NCI-H2227 (cell line): ENCODE measurements at regions not wholly inside any gene's neighbourhood (a gene's known extent, or its start where the extent isn't known, plus 50 kb on each side); places are given as distances from the start of the nearest gene placed in this dataset.
"Not testable (repeated sequence)": the region's sequence is repeated elsewhere in the genome, so short reads cannot be mapped to it uniquely, and the experiment has no call there.

ENCODE experiments used
- DNase-seq: peaks from one replicate; lab custom pipeline; 2025; ENCODE audit not compliant: unreplicated experiment; lab: John Stamatoyannopoulos, UW

- no peak for DNase-seq
Measured at GRCh38 chr5:136749016-136749415, 383.7 kb upstream of the TRPC7 start.

GRCh38 chr5:136743052-136743451, 377.7 kb upstream of the TRPC7 start:
- no peak for DNase-seq

DNA sequence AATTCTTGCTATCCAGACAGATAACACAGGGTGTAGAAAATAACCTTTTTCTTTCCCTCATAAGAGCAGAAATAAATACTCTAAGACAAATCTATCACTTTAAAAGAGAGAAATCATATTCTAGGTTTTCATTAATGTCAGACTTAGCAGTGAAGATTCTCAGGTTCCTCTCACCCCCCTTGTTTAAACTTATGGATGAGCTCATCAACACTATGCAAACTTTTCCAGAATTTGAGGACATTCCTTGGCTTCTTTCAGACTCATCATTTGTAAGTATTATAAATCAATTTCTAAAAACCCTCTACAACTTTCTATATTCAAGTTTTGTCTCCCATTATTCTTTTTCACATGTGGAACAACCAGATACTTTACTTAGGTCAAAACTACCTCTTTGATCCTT, 374.9 kb upstream of the TRPC7 start:
- no peak for DNase-seq

- not testable (repeated sequence) for DNase-seq
Measured at GRCh38 chr5:136739271-136739670, 373.9 kb upstream of the TRPC7 start.

GRCh38 chr5:136738829-136739228, 373.5 kb upstream of the TRPC7 start:
- no peak for DNase-seq

- DNase-seq = no peak
Measured at GRCh38 chr5:136736021-136736420, 370.7 kb upstream of the TRPC7 start.

DNA sequence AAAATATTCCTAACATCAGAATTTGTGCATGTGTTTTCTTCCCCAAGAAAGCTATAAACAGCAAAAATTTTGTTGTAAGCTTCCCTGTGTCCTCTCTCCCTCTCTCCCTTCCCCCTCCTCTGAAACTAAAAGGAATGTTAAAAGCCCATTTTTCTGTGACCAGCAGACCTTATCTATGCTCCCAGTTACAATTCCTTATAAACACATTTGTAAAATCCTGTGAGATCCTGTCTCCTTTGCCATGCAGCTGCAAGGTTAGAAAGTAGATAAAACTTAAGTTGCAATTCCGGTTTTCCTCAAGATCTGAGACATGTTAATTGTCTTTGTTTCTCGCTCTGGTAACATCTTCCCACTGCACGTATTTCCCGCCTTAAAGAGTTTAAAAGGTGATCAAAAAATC, 370.3 kb upstream of the TRPC7 start:
- DNase-seq = not testable (repeated sequence)

GRCh38 chr5:136734628-136735027, 369.3 kb upstream of the TRPC7 start:
- DNase-seq = no peak

GRCh38 chr5:136732751-136733150, 367.4 kb upstream of the TRPC7 start:
- DNase-seq = no peak

- DNase-seq = peak; percentile 75
Measured at GRCh38 chr5:136731241-136731900, 366.0 kb upstream of the TRPC7 start.

DNA sequence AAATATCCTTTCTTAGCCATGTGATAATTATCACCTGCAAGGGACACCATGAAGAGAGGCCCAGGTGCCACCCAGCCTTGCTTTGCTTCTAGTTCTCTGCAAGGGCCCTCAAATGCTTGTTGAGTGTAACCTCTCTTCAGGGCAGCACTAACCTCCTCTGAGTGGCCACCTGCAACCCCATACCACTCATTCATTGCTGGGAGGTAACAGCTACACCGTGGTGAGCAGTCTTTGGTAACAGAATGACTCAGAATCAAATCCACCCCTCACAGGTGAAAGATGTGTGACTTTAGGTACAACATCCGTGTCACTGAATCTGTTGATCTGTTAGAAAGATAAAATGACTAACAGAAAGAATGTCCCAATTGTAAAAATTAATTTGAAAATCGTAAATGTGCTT, 365.1 kb upstream of the TRPC7 start:
- DNase-seq = peak; percentile 44

- peak; percentile 52 for DNase-seq
Measured at GRCh38 chr5:136729901-136730355, 364.6 kb upstream of the TRPC7 start.

- no peak for DNase-seq
Measured at GRCh38 chr5:136726506-136726905, 361.2 kb upstream of the TRPC7 start.

- DNase-seq = no peak
Measured at GRCh38 chr5:136724161-136724560, 358.8 kb upstream of the TRPC7 start.

DNA sequence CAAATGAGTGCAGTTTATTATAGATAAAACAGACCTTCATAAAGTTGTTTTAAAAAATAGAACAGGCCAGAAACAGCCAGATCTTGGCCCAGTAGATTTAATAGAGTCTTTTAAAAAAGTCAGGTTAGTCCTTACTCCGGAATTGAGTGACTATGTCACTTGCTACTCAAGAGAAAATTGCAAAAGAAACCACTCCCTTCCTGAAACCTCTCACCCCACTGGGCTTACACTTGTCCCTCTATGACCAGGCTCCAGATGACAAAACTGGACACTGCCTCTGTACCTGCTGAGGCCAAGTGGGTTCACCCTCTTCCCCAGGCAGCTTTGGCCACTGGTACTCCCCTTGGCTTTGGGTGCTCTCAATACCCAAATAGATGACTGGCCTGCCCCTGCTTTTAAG, 357.2 kb upstream of the TRPC7 start:
- no peak for DNase-seq

- DNase-seq = no peak
Measured at GRCh38 chr5:136722086-136722485, 356.7 kb upstream of the TRPC7 start.

GRCh38 chr5:136720674-136721073, 355.3 kb upstream of the TRPC7 start:
- no peak for DNase-seq

GRCh38 chr5:136717917-136718316, 352.6 kb upstream of the TRPC7 start:
- no peak for DNase-seq

DNA sequence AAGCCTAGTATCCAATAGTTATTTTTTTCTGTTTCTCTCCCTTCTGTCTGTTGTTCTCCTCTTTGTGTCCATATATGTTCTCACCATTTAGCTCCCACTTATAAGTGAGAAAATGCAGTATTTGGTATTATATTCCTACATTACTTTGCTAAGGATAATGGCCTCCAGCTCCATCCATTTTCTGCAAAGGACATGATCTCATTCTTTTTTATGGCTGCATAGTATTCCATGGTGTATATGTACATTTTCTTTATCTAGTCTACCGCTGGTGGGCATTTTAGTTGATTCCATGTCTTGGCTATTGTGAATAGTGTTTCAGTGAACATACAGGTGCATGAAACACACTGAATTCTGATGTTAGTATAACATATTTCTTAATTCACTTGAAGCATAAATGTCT, 348.9 kb upstream of the TRPC7 start:
- DNase-seq = no peak

GRCh38 chr5:136712628-136713027, 347.3 kb upstream of the TRPC7 start:
- DNase-seq = no peak

DNA sequence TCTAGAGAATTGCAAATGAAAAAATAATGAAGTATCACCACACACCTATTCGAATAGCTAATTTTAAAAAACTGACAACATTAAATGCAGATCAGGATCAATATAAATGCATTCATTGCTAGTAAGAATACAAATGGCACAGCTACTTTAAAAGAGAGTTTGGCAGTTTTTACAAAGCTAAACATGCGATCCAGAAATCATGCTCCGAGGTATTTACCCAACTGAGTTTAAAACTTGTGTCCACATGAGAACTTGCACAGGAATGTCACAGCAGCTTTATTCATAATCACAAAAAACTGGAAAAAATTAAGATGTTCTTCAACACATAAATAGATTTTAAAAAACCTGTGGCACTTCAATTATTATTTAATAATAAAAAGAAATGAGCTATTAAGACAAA, 345.5 kb upstream of the TRPC7 start:
- no peak for DNase-seq

- no peak for DNase-seq
Measured at GRCh38 chr5:136703706-136704105, 338.4 kb upstream of the TRPC7 start.

- DNase-seq = no peak
Measured at GRCh38 chr5:136703036-136703435, 337.7 kb upstream of the TRPC7 start.
